Suprapubic skin (tissue), 4 donors: ENCODE measurements at regions not wholly inside any gene's neighbourhood (a gene's known extent, or its start where the extent isn't known, plus 50 kb on each side); places are given as distances from the start of the nearest gene placed in this dataset.

Experiments used
- CTCF ChIP-seq, 2 donors: fragments of 200-600 bp in 1 of 2; fragments of 450-650 bp in 1 of 2; sonication (generic) in 1 of 2; IDR thresholded peaks; one replicate each; pipeline ENCODE4 v1.5.1; 2016 to 2019; ENCODE audit warnings: antibody characterized with exemption in 2 of 2, mild to moderate bottlenecking in 1 of 2, moderate library complexity in 1 of 2
- EP300 ChIP-seq: sonication (generic); formaldehyde crosslinking; IDR thresholded peaks from one replicate; pipeline ENCODE4 v1.6.1; 2017; ENCODE audit warnings: antibody characterized with exemption
- POLR2A ChIP-seq, 2 donors: fragments of 450-650 bp; IDR thresholded peaks; one replicate each; pipeline ENCODE4 v1.6.1; 2017; ENCODE audit warnings: antibody characterized with exemption in 2 of 2, mild to moderate bottlenecking in 2 of 2, moderate library complexity in 2 of 2
- POLR2AphosphoS5 ChIP-seq, 3 donors: sonication (generic); formaldehyde crosslinking; IDR thresholded peaks; one replicate each; pipeline ENCODE4 v1.6.1; 2017; ENCODE audit warnings: antibody characterized with exemption in 3 of 3

- no peak for TF ChIP-seq CTCF (IDR thresholded peaks at IDR 0.05)
- TF ChIP-seq POLR2A (IDR thresholded peaks at IDR 0.05), result no peak
- TF ChIP-seq POLR2AphosphoS5 (IDR thresholded peaks at IDR 0.05), result no peak
- TF ChIP-seq EP300, result no peak
Measured at GRCh38 chr17:5667871-5668270, 83.6 kb upstream of the NLRP1 start.
